ENCODE measurements at regions not wholly inside any gene's neighbourhood (a gene's known extent, or its start where the extent isn't known, plus 50 kb on each side); places are given as distances from the start of the nearest gene placed in this dataset.
"Not testable (repeated sequence)": the region's sequence is repeated elsewhere in the genome, so short reads cannot be mapped to it uniquely, and the experiment has no call there.

DNA sequence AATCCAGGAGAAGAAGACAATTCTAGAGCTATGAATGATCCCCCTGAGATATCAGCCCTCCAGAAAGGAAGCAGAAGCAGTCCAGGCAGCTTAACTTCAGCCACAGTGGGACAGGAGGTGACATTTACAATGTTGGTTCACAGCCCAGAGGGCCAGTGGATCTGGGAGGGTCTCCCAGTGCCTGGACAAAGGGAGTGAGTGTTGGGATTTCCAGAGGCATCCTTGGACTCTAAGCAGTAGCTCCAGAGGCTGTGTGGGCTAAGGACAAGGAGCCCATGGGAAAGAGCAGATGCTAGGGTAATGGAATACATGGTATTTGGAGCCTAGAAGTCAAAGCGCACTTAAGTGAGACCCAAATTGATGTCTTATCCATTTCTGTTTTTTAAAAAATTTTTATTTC, 97.4 kb upstream of the NUPR2 start:
- no peak for DNase-seq

DNA sequence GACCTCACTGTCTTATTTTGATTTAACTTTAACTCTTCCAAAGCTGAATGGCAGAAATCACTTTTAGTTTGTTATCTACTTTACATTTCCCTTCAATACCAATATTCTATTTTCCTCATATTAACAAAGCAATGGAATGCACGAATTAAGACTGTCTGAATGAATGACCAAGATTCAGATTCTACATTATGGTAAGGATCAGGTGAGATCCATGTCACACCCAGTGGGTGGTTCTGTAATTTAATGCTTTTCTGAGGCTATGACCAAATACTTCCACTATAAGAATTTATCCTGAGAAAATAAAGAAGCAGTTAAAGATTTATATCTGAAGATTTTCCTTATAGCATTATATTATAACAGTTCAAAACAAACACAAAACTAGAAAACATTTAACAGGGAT, 90.2 kb upstream of the NUPR2 start:
- DNase-seq = no peak

DNA sequence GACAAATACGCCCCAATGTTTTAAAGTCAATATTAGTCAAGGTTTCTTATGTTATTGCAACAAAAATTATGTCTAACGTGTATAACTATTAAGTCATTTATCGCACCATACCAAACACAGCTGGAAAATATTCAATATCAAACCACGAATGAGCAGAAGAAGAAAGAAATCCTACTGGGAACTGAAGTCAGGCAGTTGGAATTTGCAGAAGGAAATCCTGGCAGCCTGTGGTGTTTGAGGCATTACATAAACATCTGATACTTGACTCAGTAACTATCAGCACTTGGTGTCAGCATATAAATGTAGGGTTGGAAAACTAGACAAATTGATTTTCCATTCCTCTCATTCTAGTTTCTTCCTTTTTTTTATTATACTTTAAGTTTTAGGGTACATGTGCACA, 83.4 kb upstream of the NUPR2 start:
- DNase-seq = no peak

DNA sequence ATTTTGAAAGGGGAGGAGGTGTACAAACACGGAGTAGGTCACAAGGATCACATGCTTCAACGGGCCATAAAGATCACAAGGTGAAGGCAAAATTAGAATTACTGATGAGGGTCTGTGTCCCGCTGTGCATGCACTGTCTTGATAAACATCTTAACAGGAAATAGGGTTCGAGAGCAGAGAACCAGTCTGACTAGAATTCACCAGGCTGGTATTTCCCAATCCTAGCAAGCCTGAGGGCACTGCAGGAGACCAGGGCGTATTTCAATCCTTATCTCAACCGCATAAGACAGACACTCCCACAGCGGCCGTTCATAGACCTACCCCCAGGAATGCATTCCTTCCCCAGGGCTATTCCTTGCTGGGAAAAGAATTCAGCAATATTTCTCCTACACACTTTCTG, 80.0 kb upstream of the NUPR2 start:
- DNase-seq = not testable (repeated sequence)

DNA sequence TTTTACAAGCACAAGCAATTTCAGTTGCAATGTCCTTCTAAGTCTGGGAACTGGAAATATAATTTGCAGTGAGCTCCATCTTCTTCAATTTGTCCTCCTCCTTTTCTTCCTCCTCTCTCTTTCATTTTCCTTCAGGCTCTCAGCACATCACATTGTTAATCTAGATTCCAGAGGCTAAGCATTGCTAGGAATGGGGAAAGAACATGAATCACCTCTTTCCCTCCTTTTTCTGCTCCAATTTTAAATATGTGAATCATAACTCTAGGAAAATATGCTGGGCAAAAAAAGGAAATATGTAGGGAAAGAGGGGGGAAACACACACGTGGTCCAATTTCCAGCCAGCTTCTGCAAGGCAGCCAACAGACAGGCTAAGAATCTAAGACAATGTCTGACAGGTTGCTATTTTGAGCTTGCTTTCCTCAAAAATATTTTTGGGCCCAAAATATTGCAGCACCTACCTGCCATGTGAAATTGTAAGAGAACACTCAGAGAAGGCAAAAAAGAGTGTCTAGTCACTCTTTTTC, 72.7 kb upstream of the NUPR2 start:
- DNase-seq = no peak

DNA sequence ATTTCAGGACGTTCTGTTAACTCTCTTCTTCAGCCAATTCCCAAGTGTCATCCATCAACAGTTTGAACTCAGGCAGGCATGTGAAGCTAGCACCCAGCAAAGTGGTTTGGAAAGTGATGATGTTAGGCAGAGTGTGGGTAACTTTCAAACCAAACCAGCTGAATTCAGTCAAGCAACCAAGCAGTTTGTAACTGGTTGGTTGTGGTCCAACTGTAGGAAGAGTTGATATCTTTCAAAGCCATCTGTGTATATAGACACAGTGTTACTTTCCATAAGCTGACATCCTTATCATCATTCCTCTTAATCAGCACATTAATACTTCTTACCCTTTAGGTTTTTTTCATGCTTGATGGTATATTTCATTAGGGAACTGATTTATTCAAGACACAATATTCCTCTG, 72.2 kb upstream of the NUPR2 start:
- DNase-seq = no peak

DNA sequence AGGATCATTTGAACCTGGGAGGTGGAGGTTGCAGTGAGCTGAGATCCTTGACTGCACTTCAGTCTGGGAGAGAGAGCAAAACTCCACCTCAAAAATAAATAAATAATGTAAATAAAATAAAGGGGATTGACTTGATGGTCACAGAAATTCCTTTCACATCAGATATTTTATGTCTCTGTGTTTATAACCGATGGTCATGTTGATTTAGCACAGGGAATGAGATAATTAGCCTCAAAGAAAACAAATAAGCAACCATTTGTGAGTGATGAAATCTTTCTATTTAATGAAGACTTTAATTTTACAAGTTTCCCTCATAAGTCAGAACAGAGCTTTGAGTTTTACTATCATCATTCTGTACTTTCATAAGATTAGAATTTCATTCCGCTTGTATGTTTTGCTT, 64.8 kb upstream of the NUPR2 start:
- DNase-seq = no peak

DNA sequence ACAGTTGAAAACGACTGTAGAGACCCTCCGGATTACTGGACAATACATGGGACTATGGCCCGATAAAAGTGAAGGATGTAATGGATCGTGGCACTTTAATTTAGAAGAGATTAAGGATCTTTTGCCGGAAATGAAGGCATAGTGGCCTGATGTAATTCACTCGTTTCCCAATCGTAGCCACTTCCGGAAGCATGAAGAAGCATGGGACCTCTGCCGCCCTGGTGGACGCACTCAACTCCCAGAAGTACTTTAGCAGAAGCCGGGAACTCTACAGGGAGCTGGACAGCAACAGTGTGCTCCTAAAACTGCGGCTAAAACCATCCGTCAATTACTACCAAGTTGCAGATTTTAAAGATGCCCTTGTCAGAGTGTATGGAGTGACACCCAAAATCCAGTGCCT, 59.6 kb upstream of the NUPR2 start:
- DNase-seq = no peak

DNA sequence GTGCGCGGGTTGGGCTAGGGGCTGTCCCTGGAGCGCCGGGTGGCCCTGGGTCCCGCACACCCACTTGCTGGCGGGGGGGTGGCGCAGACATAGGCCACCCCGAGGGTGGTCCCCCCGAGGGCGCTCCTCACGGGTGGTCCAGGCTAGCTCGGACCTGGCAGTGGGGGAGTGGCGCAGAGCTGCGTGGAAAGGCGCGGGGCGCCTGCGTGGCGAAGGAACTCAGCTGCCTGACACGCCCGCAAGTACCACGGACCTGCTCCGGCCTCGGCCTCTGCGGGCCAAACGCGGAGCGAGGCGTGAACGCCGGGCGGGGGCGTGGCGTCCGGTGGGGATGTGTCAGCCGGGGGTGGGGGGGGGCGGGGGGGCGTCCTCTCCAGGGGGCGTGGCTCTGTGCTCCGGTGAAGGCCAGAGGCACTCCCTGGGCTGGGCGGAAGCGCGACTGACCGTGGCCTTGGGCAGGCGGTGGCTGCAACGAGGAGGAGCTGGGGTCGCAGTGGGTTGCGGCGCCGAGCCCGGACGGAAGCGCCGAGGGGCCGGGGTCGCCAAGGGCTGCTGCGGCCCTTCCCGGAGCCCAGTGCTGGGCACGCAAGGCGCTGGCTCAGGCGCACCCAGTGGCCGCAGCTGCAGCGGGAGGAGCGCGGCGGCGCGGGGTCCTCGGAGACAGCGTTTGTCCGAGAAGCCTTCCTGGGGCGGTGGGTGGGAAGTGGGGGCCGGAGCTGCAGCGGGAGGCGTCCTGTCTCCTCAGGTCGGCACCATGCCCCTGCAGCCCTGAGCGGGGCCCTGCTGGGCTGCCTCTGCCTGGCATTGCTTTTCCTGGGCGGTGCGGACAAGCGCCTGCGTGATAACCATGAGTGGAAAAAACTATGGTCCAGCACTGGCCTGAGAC, 58.9 kb upstream of the NUPR2 start:
- DNase-seq = no peak

DNA sequence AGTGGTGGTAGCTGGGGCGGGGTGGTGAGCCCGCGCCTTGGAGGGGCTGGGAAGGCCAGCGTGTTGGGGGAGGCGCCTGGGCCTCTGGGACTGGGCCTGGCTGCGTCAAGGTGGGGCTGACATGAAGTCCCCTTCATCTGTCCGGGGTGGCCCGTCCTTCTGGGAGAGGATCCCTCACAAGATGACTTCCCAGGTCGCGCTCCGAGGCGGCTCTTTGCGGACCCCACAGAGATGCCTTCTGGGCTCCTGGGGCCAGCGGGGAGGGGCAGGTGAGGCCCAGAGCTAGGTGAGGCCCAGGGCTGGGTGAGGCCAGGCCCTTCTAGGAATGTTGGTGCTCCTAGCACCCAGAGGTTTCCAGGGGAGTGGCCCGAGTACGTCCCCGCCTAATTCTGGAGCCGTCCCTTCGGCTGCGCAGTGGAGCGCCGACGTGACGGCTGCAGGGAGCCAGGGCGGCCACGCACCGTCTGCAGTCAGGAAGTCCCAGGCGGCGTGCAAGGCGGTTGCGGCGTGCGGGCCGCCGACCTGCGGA, 58.2 kb upstream of the NUPR2 start:
- DNase-seq = no peak
